Ovary (tissue), 7 donors: ENCODE measurements at regions not wholly inside any gene's neighbourhood (a gene's known extent, or its start where the extent isn't known, plus 50 kb on each side); places are given as distances from the start of the nearest gene placed in this dataset.
"Not testable (repeated sequence)": the region's sequence is repeated elsewhere in the genome, so short reads cannot be mapped to it uniquely, and the experiment has no call there.

Experiments used
- DNase-seq, 5 donors: peaks; one replicate each; pipeline ENCODE4 v3.0.0-alpha.2; 2019 to 2020
- H3K27ac ChIP-seq, 2 donors: fragments of 200-600 bp; one replicate each; pipeline versions ENCODE4 v1.5.1 to v1.8.0; 2019 to 2022
- H3K27me3 ChIP-seq: fragments of 200-600 bp; one replicate; pipeline ENCODE4 v1.8.0; 2022
- H3K36me3 ChIP-seq: fragments of 200-600 bp; sonication (generic); one replicate; pipeline ENCODE4 v1.5.1; 2019
- H3K4me1 ChIP-seq: one replicate; pipeline ENCODE4 v1.8.1; 2013; ENCODE audit warnings: mild to moderate bottlenecking, moderate library complexity; ENCODE audit not compliant: insufficient read depth
- H3K4me3 ChIP-seq: fragments of 200-600 bp; sonication (generic); one replicate; pipeline ENCODE4 v1.5.1; 2017
- H3K9me3 ChIP-seq, 2 donors: fragments of 200-600 bp in 1 of 2; sonication (generic) in 1 of 2; one replicate each; pipeline versions ENCODE4 v1.5.1 to v1.8.1; 2013 to 2019; ENCODE audit warnings: mild to moderate bottlenecking in 1 of 2, moderate library complexity in 1 of 2
- EP300 ChIP-seq: sonication (generic); formaldehyde crosslinking; IDR thresholded peaks from one replicate; pipeline ENCODE4 v1.6.1; 2017; ENCODE audit warnings: antibody characterized with exemption
- POLR2A ChIP-seq: fragments of 450-650 bp; IDR thresholded peaks from one replicate; pipeline ENCODE4 v1.6.1; 2017; ENCODE audit warnings: antibody characterized with exemption, mild to moderate bottlenecking, moderate library complexity
- WGBS, 3 donors: extraction: QIAGEN DNeasy Blood & Tissue Kit in 1 of 3; methylation state at CpG; one replicate each; pipeline versions ENCODE4 v1.1.5 to v1.1.7; 2013 to 2017; 5-methylcytosine and 5-hydroxymethylcytosine counted together
- intact Hi-C, 4 donors: fragments of 100-400 bp; cut with DNase I; formaldehyde crosslinking; loops; one replicate each; pipeline versions ENCODE4 v1.11.0 to v1.15.1; 2022 to 2023
- TF ChIP-seq, protein P1 (sequence below), 3 donors: fragments of 450-650 bp in 2 of 3; fragments of 200-600 bp in 1 of 3; IDR thresholded peaks; one replicate each; pipeline versions ENCODE4 v1.5.1 to v1.8.0; 2016 to 2022; ENCODE audit warnings: antibody characterized with exemption in 3 of 3, mild to moderate bottlenecking in 1 of 3
- donor health status: DM: no; HTN: no; CAD: no; lungs with moderate emphysema.
- donor health status: DM: no; HTN: no; CAD: no.
- donor health status: Bipolar disorder and iron deficiency.
- donor health status: DM: no; HTN: no; CAD: no.
- donor health status: DM: yes; HTN: yes; CAD: no.

DNA sequence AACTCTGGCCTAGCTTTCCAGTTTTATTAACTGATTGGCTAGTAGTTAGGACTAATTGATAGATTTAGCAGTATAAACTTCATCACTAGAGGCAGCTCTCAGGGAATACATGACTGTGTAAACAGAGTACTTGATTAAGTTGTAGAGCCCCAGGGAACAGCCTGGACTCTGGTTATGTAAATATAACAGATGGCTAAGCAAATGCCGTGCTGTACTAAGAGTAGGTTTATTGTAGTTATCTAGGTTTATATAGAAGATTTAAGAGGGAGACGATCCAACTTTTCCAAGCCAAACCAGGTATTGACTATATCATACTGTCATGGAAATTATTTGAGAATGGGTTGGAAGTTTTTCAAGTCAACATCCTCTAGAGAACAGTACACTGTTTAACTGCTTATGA, 463.4 kb upstream of the GRID2 start:
- intact Hi-C loops: no loop called here
- H3K4me3 ChIP-seq: no peak overlapping the region
- no peak for TF ChIP-seq POLR2A
- TF ChIP-seq, protein P1, sequence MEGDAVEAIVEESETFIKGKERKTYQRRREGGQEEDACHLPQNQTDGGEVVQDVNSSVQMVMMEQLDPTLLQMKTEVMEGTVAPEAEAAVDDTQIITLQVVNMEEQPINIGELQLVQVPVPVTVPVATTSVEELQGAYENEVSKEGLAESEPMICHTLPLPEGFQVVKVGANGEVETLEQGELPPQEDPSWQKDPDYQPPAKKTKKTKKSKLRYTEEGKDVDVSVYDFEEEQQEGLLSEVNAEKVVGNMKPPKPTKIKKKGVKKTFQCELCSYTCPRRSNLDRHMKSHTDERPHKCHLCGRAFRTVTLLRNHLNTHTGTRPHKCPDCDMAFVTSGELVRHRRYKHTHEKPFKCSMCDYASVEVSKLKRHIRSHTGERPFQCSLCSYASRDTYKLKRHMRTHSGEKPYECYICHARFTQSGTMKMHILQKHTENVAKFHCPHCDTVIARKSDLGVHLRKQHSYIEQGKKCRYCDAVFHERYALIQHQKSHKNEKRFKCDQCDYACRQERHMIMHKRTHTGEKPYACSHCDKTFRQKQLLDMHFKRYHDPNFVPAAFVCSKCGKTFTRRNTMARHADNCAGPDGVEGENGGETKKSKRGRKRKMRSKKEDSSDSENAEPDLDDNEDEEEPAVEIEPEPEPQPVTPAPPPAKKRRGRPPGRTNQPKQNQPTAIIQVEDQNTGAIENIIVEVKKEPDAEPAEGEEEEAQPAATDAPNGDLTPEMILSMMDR (IDR thresholded peaks at IDR 0.05): no peak
- no peak for TF ChIP-seq EP300

DNA sequence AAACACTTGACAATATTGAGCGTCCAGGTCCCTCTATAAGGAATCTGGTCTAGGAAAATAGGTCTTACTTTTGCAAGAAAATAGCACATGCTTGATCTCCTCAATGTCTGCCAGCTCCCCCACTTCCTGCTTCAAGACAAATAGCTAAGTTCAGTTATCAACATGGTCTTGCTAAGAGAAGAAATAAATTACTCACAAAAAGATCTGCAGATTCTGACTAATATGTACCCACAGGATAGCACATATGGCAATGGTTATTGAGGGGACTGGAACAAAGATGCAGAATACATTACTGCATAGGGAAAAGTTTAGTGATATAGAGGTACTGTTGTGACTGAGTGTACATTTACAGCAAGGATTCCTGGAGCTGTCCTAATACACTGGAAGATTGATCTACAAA, 457.5 kb upstream of the GRID2 start:
- intact Hi-C loops: no loop called here
- no peaks in the 10 kb centered on the region for H3K4me1 ChIP-seq
- no peak overlapping the region for H3K4me3 ChIP-seq
- H3K9me3 ChIP-seq: no peaks in the 10 kb centered on the region
- H3K27me3 ChIP-seq: no peaks in the 10 kb centered on the region
- no peaks in the 10 kb centered on the region for H3K36me3 ChIP-seq
- no peak for DNase-seq
- 70 to 85% (median 73%) methylated on average over 1 of the region's 1 CpG for WGBS, 3 donors
- H3K27ac ChIP-seq: no peak overlapping the region
- TF ChIP-seq, protein P1 (IDR thresholded peaks at IDR 0.05): no peak
- no peak for TF ChIP-seq POLR2A
- no peak for TF ChIP-seq EP300

More for the DNA sequence above, 463.4 kb upstream of the GRID2 start:
- Histone ChIP-seq H3K27ac (no peak overlapping the region), H3K36me3 (no peaks in the 10 kb centered on the region), H3K27me3 (no peaks in the 10 kb centered on the region), H3K4me1 (no peaks in the 10 kb centered on the region), H3K9me3 (no peaks in the 10 kb centered on the region)
- 49 to 66% (median 52%) methylated on average over 2 of the region's 2 CpGs for WGBS, 3 donors
- DNase-seq: no peak

DNA sequence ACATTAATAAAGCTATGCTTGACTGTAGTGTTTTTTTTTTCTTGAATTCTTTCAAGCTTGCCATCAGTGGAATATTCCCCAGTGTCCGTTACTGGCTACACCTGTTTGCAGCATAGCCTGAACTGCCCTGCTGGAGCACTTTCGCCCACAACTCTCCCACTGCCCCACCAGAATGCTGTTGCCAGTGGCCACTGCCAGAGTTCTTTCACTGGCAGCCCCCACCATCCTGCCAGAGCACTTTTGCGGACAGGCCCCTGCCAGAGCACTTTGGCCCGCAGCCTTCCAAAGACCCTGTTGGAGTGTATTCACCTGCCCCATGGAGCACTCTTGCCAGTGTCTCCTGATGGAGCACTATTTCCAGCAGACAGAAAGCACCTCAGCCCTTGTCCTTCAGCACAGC, 452.3 kb upstream of the GRID2 start:
- no peak overlapping the region for H3K27ac ChIP-seq
- TF ChIP-seq POLR2A (no peak), EP300 (no peak)
- TF ChIP-seq, protein P1 (IDR thresholded peaks at IDR 0.05): no peak
- H3K27me3 ChIP-seq: no peaks in the 10 kb centered on the region
- H3K4me3 ChIP-seq: no peak overlapping the region
- no peak for DNase-seq
- no peaks in the 10 kb centered on the region for H3K9me3 ChIP-seq
- H3K4me1 ChIP-seq: no peaks in the 10 kb centered on the region
- H3K36me3 ChIP-seq: no peaks in the 10 kb centered on the region
- WGBS, 3 donors: 92 to 96% (median 96%) methylated on average over 4 of the region's 4 CpGs
- intact Hi-C loops: no loop called here

GRCh38 chr4:91887926-91888325, 415.8 kb upstream of the GRID2 start:
- WGBS, 3 donors: 64 to 71% (median 66%) methylated on average over 1 of the region's 1 CpG
- intact Hi-C loops: no loop called here
- Histone ChIP-seq H3K27ac (no peak overlapping the region), H3K4me1 (no peaks in the 10 kb centered on the region), H3K4me3 (no peak overlapping the region), H3K36me3 (no peaks in the 10 kb centered on the region), H3K27me3 (no peaks in the 10 kb centered on the region), H3K9me3 (no peaks in the 10 kb centered on the region)
- no peak for DNase-seq
- no peak for TF ChIP-seq EP300
- no peak for TF ChIP-seq POLR2A
- TF ChIP-seq, protein P1 (IDR thresholded peaks at IDR 0.05): no peak

- H3K27ac ChIP-seq, H3K27me3 ChIP-seq, intact Hi-C loops, H3K36me3 ChIP-seq, H3K4me1 ChIP-seq, H3K9me3 ChIP-seq, H3K4me3 ChIP-seq, DNase-seq: not testable (repeated sequence)
- 93 to 95% (median 94%) methylated on average over 5 of the region's 5 CpGs for WGBS, 3 donors
Observed at GRCh38 chr4:91891217-91891616, 412.5 kb upstream of the GRID2 start.
